ENCODE measurements at regions not wholly inside any gene's neighbourhood (a gene's known extent, or its start where the extent isn't known, plus 50 kb on each side); places are given as distances from the start of the nearest gene placed in this dataset.

DNA sequence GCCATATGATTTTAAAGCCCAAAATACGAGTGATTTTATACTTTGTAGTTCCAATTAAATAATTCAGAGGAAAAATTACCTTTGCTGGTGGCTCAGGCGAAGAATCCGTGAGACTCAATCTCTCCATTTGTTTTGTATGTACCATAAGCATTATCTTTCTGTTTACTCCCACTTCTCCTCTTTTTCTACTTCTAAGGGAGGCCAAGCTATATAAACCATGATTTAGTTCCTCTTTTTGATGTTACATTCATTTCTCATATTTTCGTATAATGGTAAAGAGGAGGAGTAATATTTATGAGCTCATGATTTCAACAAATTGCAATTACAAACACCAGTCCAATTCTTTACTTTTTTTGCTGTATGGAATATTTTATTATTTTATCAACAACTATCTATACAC lies 50.6 kb upstream of the TES start:
- H3K36me3 ChIP-seq = no peaks in the 10 kb centered on the region
- H3K27me3 ChIP-seq = no peaks in the 10 kb centered on the region
- no peaks in the 10 kb centered on the region for H3K4me1 ChIP-seq
- no peak for DNase-seq (ENCODE audit: low spot score in 2 of 2)
- intact Hi-C loops (cut with DNase I) = no loop called here
- TF ChIP-seq, protein P1, sequence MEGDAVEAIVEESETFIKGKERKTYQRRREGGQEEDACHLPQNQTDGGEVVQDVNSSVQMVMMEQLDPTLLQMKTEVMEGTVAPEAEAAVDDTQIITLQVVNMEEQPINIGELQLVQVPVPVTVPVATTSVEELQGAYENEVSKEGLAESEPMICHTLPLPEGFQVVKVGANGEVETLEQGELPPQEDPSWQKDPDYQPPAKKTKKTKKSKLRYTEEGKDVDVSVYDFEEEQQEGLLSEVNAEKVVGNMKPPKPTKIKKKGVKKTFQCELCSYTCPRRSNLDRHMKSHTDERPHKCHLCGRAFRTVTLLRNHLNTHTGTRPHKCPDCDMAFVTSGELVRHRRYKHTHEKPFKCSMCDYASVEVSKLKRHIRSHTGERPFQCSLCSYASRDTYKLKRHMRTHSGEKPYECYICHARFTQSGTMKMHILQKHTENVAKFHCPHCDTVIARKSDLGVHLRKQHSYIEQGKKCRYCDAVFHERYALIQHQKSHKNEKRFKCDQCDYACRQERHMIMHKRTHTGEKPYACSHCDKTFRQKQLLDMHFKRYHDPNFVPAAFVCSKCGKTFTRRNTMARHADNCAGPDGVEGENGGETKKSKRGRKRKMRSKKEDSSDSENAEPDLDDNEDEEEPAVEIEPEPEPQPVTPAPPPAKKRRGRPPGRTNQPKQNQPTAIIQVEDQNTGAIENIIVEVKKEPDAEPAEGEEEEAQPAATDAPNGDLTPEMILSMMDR (IDR thresholded peaks at IDR 0.05) = no peak
- no peaks in the 10 kb centered on the region for H3K9me3 ChIP-seq
- no peak overlapping the region for H3K27ac ChIP-seq
- H3K4me3 ChIP-seq = no peak overlapping the region

Data from ascending aorta (tissue), 2 donors.